ENCODE measurements at regions not wholly inside any gene's neighbourhood (a gene's known extent, or its start where the extent isn't known, plus 50 kb on each side); places are given as distances from the start of the nearest gene placed in this dataset.
A peak's percentile ranks its signal among the peaks of the same experiment; 100 is the strongest.

GRCh38 chr7:10612950-10613349 lies 360.7 kb upstream of the PHF14 start:
- no peaks in the 10 kb centered on the region for H3K4me1 ChIP-seq (ENCODE audit: control insufficient read depth, insufficient read depth, low read length)
- no peak overlapping the region for H3K18ac ChIP-seq (ENCODE audit: low read depth, low read length)
- ChIA-PET CTCF (no interaction called here), POLR2A (ENCODE audit: unreplicated experiment) (interaction anchor here (0.6 kb wide), 1 partner anchor 653 kb away, joined by 3 read pairs; no protein-coding TSS in a partner anchor)
- no peaks in the 10 kb centered on the region for H3K36me3 ChIP-seq (ENCODE audit: control insufficient read depth, insufficient read depth, low read length)
- H3K79me1 ChIP-seq (ENCODE audit: low read depth in 1 of 2, low read length in 2 of 2), result no peaks in the 10 kb centered on the region
- ATAC-seq (ENCODE audit: low read depth), result no peak
- H3K56ac ChIP-seq (ENCODE audit: extremely low read depth, insufficient read depth, low read length), result no peak overlapping the region
- no peak overlapping the region for H2BK120ac ChIP-seq (ENCODE audit: low read depth, low read length)
- no peaks in the 10 kb centered on the region for H4K20me1 ChIP-seq (ENCODE audit: insufficient read depth, low read length)
- no peak overlapping the region for H2BK5ac ChIP-seq (ENCODE audit: low read depth, low read length, poor library complexity, severe bottlenecking)
- no peak overlapping the region for H2AFZ ChIP-seq (replicated peaks; ENCODE audit: low read length, poor library complexity)
- TF ChIP-seq MAFK (IDR thresholded peaks at IDR 0.05; ENCODE audit: low read depth, low read length) (peak; percentile 29; the same call in 1 of the 2 replicates), USF2 (IDR thresholded peaks at IDR 0.05; ENCODE audit: low read depth, low read length) (no peak), FOS (IDR thresholded peaks at IDR 0.05; ENCODE audit: low read depth, low read length) (no peak), RCOR1 (IDR thresholded peaks at IDR 0.05; ENCODE audit: insufficient replicate concordance, low read length) (no peak), POLR2A (IDR thresholded peaks at IDR 0.05; ENCODE audit: low read depth, low read length) (no peak)
- H3K9me3 ChIP-seq (ENCODE audit: control insufficient read depth, insufficient read depth, low read length), result peaks cover 10% of the 10 kb centered on the region
- no peak overlapping the region for H4K5ac ChIP-seq (ENCODE audit: low read depth, low read length)
- intact Hi-C loops (cut with micrococcal nuclease), result no loop called here
- H3K4me3 ChIP-seq (ENCODE audit: insufficient read depth, low read depth, low read length), result no peak overlapping the region
- H3K27me3 ChIP-seq (ENCODE audit: control insufficient read depth, insufficient read depth, low read length), result no peaks in the 10 kb centered on the region
- H3K14ac ChIP-seq (replicated peaks; ENCODE audit: low read depth, low read length), result no peak overlapping the region
- no peaks in the 10 kb centered on the region for H3K9me1 ChIP-seq (ENCODE audit: insufficient read depth, low read length)
- in situ Hi-C loops (cut with MboI; ENCODE audit: low sequenced_read_pairs), result no loop called here
- no peak overlapping the region for H2AK5ac ChIP-seq (ENCODE audit: low read depth, low read length)
- H3K4me2 ChIP-seq (ENCODE audit: low read depth, low read length), result no peak overlapping the region
- DNase-seq, result no peak
- no peak overlapping the region for H2BK20ac ChIP-seq (ENCODE audit: low read depth, low read length)
- H3K9ac ChIP-seq (ENCODE audit: low read depth, low read length), result no peak overlapping the region
- no peak overlapping the region for H2BK15ac ChIP-seq (ENCODE audit: low read depth, low read length)
- H3K27ac ChIP-seq (ENCODE audit: insufficient read depth, low read length), result no peak overlapping the region
- BruUV-seq (replicated peaks), result no TSS peak
- H3K4ac ChIP-seq (ENCODE audit: low read depth, low read length), result no peak overlapping the region
- no peak overlapping the region for H2AK9ac ChIP-seq (replicated peaks; ENCODE audit: low read depth, low read length, poor library complexity)
- dilution Hi-C loops (cut with HindIII; ENCODE audit: low sequenced_read_pairs, unreplicated experiment), result no loop called here
- no peak overlapping the region for H4K8ac ChIP-seq (ENCODE audit: low read depth in 2 of 2, low read length in 2 of 2)
- no peak overlapping the region for H4K91ac ChIP-seq (ENCODE audit: insufficient read depth, low read depth, low read length)
- H3K23ac ChIP-seq (ENCODE audit: low read depth, low read length), result no peak overlapping the region

All from IMR-90 (cell line).